Tongue (tissue), 1 donor: ENCODE measurements at regions not wholly inside any gene's neighbourhood (a gene's known extent, or its start where the extent isn't known, plus 50 kb on each side); places are given as distances from the start of the nearest gene placed in this dataset.

ENCODE experiments used
- DNase-seq: peaks from one replicate; pipeline ENCODE4 v3.0.0-alpha.2; 2015

DNA sequence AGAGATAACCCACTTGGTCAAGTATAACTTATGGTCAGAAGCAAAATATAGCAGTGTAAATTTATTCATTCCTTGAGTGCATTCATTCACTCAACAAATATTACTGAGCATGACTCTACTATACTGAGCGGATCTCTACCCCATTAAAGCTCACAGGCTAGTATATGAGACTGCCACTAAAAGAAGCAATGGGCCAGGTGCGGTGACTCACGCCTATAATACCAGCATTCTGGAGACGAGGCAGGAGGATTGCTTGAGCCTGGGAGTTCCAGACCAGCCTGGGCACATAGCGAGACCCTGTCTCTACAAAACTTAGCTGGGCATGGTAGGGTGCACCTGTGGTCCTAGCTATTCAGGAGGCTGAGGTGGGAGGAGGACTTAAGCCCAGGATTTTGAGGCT, 197.6 kb upstream of the BLID start:
- DNase-seq: no peak

DNA sequence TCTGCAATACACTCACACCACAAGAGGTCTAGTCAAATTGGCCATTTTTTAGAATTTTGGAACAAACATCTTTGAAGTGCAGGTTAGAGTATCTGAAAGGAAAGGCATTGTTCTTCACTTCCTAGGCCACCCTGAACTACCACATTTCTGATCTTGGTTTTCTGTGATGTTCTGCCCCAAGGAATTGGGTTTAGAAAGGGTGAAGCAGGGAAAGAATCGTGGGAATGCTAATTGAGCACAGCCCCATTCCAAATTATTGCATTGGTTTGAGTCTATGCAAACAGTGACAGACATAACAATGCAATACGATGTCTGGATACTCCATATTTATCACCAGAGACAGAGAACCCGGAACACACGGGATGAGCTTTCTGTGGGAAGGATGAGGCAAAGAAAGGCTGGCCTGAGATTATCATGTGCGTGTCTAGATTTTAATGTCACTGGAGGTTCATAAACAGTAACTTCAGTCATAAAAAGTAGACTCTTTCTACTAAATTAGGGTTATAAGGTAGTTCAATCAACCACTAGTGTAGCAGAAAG, 195.3 kb upstream of the BLID start:
- DNase-seq: no peak

DNA sequence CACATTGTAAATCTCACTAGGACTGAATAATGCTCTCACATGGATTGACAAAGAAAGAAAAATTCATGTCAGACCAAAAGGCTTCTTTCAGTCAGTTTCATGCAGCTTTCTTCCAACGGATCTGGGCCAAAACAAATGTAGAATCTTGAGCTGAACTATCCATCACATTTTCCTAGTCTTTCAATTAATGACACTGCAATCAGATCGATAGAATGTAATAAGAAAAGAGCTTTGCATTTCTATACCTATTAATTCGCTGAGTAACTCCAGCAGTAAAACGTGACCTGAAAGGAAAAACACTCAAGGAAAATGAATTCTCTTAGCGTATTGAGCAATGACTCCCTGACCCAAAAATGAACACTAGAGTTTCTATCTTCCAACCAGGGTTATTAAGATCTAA, 194.8 kb upstream of the BLID start:
- no peak for DNase-seq

DNA sequence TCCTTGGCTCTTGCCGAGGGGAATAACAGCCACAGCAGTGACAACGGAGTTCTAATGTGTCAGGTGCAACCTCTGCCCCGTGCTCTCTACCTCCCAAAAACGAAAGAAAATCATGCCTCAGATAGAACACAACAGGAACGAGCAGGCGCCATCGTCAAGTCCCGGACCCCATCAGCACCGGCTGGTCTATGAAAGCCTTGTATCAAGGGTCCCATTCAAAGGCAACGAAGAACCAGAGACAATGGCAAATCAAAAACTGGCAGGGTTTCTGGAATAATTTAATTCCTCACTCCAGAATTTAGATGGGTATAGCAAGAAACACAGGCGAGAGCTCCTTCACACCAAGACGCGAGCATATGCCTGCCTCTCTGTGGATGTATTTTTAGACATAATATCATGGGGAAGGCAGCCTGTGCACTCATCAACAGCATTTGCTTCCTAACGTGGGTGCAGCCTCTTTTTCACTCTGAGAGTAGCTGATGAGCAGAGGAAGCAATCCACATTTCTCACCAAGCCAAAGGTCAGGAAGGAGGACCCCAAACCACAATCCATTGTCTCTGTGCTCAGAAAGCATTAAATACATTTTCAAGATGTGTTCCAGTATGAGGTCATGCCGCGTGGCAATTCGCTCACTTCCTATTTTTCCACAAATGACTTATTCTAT, 193.4 kb upstream of the BLID start:
- peak; percentile 70 for DNase-seq

DNA sequence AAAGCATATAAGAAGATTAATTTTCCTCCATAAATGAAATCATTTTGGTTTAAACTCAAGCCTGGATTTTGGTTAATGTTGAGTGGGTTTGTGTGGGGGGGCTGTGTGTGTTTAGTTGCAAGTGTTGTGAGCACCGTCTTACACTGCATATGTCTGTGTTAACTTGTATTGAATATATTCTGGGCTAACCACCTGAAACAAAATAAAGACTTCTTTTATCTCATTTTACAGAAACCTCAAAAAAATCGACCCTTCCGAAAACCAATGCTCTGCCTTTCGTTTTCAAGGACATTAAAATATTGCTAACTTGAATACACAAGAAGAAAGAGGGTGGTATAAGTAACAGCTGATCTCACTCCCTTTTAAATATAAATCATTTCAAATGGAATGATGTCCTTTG, 192.2 kb upstream of the BLID start:
- no peak for DNase-seq

DNA sequence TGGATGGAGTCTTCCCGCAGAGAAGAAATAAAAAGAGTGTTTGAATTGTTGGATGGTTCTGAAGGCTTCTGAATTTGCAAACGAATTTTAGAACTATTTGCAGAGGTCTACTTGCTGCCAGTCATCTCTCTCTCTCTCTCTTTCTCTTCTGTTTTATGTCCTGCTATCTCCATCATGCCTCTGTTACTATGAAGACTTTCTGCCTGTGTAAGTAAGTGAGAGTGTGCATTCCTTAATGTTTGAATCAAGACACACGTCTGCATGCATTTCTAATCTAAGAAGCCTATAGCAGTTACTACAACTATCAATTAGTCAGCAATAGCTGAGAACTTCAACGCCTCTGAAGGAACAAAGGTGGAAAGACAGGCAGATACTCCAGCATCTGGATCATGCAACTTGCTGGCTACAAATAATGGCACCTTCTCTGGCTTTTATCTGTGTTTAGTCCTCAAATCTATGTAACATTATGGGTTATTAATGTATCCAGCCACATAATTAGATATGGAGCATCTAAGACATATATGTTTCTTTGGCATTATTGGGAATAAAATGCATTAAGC, 191.5 kb upstream of the BLID start:
- DNase-seq: no peak

DNA sequence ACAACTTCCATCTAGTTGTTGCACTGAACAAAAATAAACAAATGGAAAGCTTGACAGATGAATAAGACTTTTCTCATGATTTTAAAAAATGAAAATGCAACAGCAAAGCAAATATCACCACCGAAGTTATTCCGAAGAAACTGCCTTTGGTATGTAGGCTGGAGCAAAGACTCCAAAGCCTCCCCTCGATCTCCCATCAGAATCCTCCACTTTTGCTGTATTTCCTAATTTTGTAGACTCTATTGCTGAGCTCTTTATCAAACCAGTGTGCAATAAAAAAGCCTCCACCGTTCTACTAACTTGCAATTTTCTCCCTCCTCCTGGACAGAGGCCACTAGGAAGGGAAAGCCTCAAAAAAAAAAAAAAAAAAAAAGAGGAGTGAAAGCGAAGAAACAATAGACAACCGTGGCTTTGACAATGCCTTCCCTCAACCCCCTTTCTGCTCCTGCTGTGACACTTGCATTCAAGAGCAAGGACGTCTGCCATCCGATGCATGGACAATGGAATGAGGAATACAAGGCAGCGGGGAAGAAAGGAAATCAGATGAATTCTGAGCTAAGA, 190.9 kb upstream of the BLID start:
- DNase-seq: peak; percentile 60

DNA sequence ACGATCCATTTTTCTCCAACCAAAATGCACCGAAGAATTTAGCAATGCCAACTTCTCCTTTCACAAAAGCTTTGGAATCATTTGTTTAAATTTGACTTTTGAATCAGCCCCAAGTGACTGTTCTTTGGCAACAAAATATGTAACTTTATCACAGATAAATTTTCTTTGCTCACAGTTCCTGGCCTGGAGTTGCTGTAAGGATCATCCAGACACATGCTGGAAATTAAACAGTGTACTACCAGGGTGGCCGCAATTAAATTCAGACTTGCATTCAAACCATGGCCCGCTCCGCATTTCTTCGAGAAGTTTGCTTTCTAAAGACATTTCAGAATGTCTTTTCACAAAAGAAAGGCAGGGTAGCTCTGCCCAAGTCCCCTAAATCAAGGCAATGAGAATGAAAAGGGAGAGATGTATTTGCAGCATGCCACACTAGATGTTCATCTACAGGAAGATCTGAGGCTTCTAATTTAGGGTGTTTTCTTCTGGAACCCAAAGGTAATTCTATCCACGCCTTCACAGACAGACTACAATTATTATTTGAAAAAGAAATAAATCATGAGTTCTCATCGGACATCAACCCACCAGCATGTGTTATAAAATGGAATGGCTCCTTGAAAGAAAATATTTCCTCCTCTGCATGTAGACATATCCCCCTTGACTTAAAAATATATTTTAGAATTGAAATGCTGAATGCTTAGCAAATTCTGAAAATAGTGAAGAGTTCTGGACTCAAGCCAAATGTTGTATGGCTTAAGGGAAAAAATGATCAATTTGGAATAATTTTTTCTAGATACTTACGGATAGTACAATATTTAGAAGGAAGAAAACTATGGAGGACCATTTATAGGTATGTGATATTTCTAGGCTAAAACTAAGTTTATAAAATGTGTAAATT, 189.7 kb upstream of the BLID start:
- peak; percentile 72 for DNase-seq

DNA sequence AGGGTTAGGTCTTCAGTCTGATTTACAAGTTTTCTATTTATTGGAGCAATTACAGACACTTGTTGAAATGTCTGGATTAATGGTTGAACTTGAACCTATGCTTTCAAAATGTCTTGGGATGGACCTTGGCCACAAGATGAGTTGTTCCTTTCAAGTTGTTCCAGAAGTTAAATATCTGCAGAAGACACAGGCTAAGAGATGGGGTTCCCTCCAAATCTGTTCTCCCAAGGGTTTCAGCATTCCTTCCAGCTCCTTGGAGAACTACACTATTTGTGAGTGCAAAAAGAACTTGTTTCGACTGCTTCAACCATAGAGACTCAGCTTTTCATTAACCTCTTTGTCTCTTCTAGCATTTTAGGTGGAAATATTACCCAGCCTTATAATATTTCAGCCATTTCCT, 189.0 kb upstream of the BLID start:
- DNase-seq: peak; percentile 63

DNA sequence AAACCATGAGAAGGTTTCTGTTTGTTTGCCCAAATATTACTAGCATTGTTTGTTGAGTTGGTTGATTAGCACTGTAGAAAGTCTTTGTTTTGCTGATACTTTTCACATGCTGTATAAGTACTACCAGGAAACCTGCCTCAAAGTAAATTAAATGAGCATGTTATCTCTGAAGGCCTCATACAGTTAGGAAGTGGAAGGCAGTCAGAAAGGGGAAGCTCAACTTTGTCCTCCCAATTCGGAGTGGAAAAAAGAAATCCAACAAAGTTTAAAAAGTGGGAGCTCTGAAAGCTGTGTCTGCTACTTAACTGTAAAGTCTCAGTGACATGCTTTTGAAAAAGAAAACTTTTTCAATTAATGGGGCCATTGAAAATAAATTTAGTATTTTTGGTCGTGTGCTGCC, 188.3 kb upstream of the BLID start:
- DNase-seq: no peak

DNA sequence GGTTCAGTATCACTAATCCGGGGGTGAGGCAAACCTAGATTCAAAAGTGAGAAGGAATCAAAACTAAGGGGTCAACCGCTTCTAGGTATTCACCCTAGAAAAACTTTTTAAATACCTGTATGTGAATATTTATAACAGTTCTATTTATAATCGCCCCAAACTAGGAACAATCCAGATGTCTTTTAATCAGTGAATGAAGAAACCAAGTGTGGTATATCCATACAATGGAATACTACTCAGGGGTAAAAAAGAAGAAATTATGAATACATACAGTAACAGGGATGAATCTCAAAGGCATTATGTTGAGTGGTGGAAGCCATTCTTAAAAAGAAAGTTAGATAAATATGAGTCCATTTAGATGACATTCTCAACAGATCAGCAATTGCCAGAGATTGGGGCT, 178.0 kb upstream of the BLID start:
- DNase-seq: no peak

DNA sequence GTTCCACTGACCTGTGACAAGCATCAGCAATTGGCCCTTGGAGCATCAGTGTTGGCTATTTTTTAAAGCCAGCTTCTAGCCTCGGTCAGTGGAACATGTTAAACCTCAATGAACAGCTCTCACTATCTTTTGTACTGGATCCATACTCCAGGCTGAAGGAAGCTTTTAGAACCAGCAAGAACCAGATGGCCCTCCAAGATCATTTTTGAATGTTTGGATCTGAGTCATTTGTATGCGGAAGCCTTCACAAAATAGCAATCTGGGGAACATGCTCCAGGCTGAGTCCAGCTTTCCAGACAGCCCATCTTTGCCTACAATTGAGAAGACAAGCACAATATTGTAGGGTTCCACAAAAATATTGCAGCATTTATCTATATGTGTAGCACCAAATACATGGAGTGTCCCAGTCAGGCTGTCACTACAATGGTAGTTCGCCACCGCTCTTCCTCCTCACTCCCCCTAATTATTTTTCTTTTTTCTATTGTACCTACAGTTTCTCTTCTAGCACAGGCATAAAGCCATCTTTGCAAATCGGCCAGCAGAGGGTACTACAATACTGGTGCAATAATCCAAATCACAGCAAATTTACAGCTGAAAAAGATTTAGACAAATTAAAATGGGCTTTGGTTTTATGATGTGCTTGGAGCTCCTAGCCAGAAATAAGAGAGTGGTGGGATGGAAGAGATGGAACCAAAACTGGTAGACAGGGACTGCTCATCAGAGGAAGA, 177.4 kb upstream of the BLID start:
- no peak for DNase-seq

DNA sequence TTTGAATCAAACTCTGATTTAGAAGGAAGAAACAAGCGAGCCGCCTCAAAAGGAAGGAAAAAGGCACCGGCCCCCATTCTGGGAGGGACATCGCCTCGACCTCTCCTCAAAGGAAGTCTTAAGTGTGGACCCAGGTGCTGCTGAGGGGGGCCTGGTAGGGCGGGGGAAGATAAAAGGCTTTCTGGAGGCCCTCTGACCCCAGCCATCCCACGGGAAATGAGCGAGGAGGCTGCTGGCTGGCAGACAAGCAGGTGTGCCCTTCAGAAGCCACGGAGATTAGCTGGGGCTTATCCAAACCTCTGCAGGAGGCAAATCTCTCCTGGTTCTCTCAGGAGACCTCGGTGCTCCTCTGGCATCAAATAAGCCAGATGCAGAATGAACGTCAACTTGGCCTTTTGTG, 171.4 kb upstream of the BLID start:
- DNase-seq: no peak

DNA sequence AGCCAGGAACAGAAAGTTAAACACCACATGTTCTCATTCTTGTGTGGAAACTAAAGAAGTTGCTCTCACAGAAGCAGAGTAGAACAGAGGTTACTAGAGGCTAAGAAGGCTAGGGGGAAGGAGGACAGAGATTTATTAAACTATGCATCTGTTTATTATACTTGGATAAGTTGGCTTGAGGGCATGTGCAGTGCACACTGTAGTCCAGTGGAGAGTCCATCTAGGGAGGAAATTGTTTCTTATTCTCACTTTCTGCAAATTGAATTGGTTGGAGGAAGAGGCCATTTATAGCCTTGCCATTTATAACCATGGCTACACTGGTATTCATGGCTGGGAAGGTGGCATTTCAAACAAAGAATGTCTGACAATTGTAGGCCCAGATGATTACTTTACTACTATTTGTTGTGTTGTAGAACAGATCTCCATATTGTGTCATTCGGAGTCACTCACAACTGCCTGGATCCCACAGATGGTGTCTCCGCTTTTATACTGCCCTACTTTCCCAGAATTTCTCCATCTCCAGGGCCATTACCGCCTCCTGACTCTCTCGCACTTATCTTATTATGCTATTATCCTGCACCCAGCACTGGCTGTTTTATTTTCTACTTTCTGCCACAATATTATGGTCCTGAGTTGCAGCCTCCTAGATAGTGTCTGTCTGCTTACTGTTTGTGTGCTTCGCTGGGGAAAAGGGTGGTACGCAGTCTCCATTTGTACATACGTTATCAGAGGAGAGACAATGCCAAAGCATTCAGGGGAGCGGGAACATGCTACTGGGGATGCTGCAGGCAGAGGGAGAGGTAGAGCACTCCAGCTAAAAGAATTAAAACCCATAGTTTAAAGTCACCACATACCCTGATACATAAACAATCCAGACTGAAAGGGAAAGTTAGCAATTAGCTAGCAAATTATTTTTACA, 169.3 kb upstream of the BLID start:
- no peak for DNase-seq

DNA sequence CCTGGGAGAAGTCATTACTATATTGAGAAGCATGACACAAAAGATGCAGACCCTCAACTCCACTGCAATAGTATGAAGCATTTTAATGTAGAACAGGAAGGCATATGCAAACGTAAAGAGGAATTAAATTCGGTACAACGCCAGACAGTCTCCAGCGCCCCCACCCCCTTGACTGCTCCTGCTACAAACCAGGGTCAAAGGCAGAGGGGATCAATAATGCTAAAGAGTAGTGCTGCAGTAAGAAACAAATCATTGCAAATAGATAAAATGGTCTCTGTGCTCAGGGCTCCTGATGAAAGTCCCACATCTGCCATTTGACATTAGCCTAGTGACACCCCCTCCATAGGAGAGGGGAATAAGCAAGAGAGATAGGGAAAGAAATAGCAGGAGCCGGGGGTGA, 164.9 kb upstream of the BLID start:
- DNase-seq: no peak

DNA sequence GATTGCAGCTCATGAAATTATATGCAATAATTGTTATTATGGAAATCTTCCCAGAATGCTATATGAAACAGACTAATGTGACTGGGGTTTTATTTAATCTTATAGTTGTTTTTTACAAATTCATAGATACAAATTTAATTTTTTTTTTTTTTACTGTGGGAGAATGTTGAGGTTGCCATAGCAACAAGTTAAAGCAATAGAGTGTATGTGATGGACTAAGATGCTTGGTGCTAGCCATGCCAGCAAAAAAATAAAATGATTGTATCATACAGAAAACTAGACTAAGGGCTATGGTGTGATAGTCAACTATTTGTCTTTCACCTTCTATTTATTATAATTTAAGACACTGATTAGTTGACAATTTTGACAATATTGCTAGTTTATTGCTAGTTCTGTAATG, 163.2 kb upstream of the BLID start:
- no peak for DNase-seq

DNA sequence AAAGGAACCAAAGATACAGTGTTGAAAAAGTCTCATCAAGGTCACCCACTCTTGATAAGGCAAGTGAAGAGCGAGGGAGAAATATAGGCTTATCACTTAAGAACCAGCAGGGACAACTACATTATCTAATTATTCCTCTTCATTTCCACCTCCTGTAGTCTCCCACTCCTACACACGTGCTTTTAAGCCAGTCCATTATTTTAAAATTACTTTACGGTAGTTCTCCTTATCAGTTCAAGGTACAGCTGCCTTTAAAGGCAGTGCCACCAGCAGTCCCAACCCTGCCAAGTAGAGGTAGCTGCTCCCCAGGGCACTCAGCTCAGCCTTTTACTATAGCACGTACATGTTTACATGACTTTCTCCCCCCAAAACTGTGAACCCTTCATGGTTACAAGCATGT, 161.5 kb upstream of the BLID start:
- DNase-seq: no peak

DNA sequence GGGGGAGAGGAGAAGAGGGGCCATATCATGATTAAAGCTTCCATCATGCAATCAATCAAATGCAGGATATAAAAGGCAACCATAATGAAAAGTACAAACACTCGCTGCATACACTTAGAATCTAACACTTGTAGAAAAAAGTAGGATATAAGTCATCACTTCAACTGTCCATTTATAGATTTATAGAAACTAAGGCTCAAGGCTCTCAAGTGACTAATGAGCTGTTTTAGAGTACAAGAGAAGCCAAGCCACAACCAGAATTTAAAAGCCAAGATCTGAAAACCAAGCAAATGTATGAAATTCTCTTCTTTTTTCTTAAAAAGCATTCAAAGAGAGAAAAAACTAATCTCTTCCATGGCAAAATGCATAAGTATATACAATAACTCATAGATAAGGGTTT, 160.2 kb upstream of the BLID start:
- no peak for DNase-seq

DNA sequence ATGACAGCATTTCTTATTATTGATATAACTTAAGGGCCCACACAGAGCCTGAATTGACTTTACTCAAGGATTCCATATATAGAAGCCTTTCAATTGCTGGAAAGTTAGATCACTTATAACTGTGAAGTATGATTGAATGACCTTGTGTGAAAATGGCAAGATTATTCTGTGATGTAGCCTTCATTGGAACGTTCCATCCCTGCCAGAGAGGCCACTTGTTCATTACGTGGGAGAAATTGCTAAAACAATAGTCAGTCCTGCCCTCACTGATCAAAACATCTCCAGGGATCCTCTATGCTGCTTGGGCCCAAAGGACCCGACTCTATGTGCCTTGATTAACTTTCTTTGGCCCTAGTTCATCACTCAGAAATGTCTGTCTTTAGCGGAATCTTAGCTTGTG, 159.5 kb upstream of the BLID start:
- DNase-seq: no peak

DNA sequence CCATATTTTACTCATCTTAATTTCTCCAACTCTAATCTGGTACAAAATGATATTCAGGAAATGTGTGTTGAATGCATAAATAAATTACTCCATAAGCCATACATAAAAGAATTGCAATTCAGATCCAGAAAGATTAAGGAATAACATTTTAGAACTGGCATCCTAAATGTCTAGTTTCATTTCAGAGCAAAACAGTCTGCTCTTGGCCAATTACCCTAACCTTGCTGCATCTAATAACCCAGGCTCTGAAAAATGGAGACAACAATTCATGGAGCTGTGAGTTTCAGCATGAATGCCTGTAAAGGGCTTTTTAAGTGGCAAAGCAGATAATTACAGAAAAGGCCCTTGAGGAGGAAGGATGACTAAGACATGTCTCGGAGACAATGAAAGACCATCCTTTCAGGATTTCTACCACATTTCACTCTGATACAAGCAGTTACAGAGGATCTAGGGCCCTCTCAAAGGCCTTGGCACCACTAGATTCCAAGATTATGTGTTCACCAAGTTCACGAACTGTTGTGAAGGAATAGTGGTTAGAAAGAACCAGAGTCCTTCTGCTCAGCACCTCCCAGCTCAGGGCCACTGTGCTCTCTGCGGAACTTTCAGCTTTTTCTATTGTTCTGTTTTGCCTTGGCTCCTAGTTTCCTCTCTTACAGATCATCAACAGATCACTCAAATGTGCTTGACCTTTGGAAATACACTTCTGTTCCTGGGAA, 157.6 kb upstream of the BLID start:
- no peak for DNase-seq

DNA sequence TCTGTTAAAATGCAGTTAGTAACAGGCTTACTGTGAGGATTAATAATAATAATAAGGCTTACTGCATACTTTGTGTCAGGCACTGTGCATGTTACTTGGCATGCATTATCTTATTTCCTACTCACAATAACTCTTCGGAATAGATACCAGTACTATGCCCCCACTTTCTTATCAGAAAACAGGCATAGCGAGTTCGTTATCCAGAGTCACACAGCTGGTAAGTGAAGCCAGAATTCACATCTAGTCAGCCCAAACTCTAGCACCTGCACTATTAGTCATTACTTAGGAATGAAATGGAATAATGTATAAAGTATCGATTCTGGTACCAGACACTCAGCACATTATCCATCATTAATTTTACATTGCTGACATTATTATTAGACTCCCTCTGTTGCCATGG, 155.7 kb upstream of the BLID start:
- DNase-seq: no peak
